B cell (primary cell): ENCODE measurements at regions not wholly inside any gene's neighbourhood (a gene's known extent, or its start where the extent isn't known, plus 50 kb on each side); places are given as distances from the start of the nearest gene placed in this dataset.

ENCODE experiments used
- ATAC-seq: fragments of 200-7000 bp; cut with Tn5 transposase; one replicate; pipeline ENCODE4 v1.10.0; 2021; ENCODE audit warnings: low read depth, mild to moderate bottlenecking, moderate number of reproducible peaks, moderate library complexity
- CTCF ChIA-PET: fragments of 350-600 bp; sonication (Branson Sonifier 250); formaldehyde crosslinking; loops from one replicate; lab custom pipeline; 2021; ENCODE audit warnings: antibody characterized with exemption, inconsistent platforms; lab: Charles Lee
- POLR2A ChIA-PET: fragments of 350-600 bp; sonication (Branson Sonifier 250); formaldehyde crosslinking; loops from one replicate; lab custom pipeline; 2021; ENCODE audit warnings: antibody characterized with exemption; lab: Charles Lee
- DNase-seq: peaks from one replicate; pipeline ENCODE4 v3.0.0; 2013
- H2AFZ ChIP-seq: 2 replicates; pipeline ENCODE4 v1.6.1; 2012; ENCODE audit warnings: mild to moderate bottlenecking, low read depth, low read length; ENCODE audit not compliant: insufficient read depth, poor library complexity, severe bottlenecking
- H3K27ac ChIP-seq, 2 donors: 1 replicate in 1 of 2; 2 replicates in 1 of 2; pipeline ENCODE4 v1.5.1; 2012 to 2013; ENCODE audit warnings: low read length in 2 of 2, mild to moderate bottlenecking in 2 of 2, moderate library complexity in 1 of 2
- H3K27me3 ChIP-seq, 4 experiments: fragments of 200-600 bp in 1 of 4; sonication (generic) in 1 of 4; replicated peaks in 1 of 4; 1 replicate in 2 of 4; 2 replicates in 2 of 4; pipeline versions ENCODE4 v1.6.1 to v1.7.0; 2013 to 2016; ENCODE audit warnings: low read length in 3 of 4, mild to moderate bottlenecking in 2 of 4, mixed read lengths in 1 of 4, moderate library complexity in 1 of 4; ENCODE audit not compliant: insufficient read depth in 4 of 4, control insufficient read depth in 3 of 4; ENCODE audit errors: control extremely low read depth in 1 of 4
- H3K36me3 ChIP-seq, 2 experiments: replicated peaks in 1 of 2; 1 replicate in 1 of 2; 2 replicates in 1 of 2; pipeline versions ENCODE4 v1.6.1 to v1.7.1; 2013; ENCODE audit warnings: low read length in 1 of 2; ENCODE audit not compliant: insufficient read depth in 2 of 2, control insufficient read depth in 1 of 2; ENCODE audit errors: control extremely low read depth in 1 of 2, extremely low read depth in 1 of 2
- H3K4me1 ChIP-seq, 2 donors: fragments of 200-600 bp in 1 of 2; sonication (generic) in 1 of 2; 1 replicate in 1 of 2; 2 replicates in 1 of 2; pipeline versions ENCODE4 v1.5.1 to v1.6.1; 2013 to 2017; ENCODE audit warnings: low read length in 2 of 2; ENCODE audit not compliant: control insufficient read depth in 2 of 2, insufficient read depth in 2 of 2
- H3K4me2 ChIP-seq: replicated peaks from 2 replicates; pipeline ENCODE3; 2012; ENCODE audit warnings: mild to moderate bottlenecking, low read depth, low read length; ENCODE audit not compliant: poor library complexity, severe bottlenecking
- H3K4me3 ChIP-seq, 5 experiments: fragments of 200-600 bp in 1 of 5; sonication (generic) in 1 of 5; 1 replicate in 3 of 5; 2 replicates in 2 of 5; pipeline versions ENCODE4 v1.5.1 to v1.7.0; 2011 to 2016; ENCODE audit warnings: low read length in 4 of 5, mild to moderate bottlenecking in 4 of 5, low read depth in 2 of 5, control low read depth in 1 of 5, moderate library complexity in 1 of 5; ENCODE audit not compliant: insufficient read depth in 1 of 5; ENCODE audit errors: control extremely low read depth in 1 of 5, extremely low read depth in 1 of 5
- H3K79me2 ChIP-seq: fragments of 200-600 bp; sonication (generic); one replicate; pipeline ENCODE4 v1.6.0; 2016; ENCODE audit warnings: low read length; ENCODE audit not compliant: control insufficient read depth, insufficient read depth
- H3K9ac ChIP-seq: fragments of 200-600 bp; sonication (generic); 2 replicates; pipeline ENCODE4 v1.6.1; 2017; ENCODE audit warnings: mild to moderate bottlenecking, low read length, moderate library complexity
- H3K9me3 ChIP-seq, 3 donors: one replicate each; pipeline versions ENCODE4 v1.6.1 to v1.7.1; 2013; ENCODE audit warnings: low read length in 2 of 3; ENCODE audit not compliant: control insufficient read depth in 2 of 3, insufficient read depth in 1 of 3; ENCODE audit errors: control extremely low read depth in 1 of 3
- H4K20me1 ChIP-seq: 2 replicates; pipeline ENCODE4 v1.6.0; 2012; ENCODE audit warnings: mild to moderate bottlenecking, low read length; ENCODE audit not compliant: insufficient read depth, control insufficient read depth, poor library complexity, severe bottlenecking
- H3K27ac Mint-ChIP-seq: one replicate; pipeline ENCODE4 v1.8.0; 2021; ENCODE audit warnings: mixed read lengths
- H3K27me3 Mint-ChIP-seq: one replicate; pipeline ENCODE4 v1.8.0; 2021; ENCODE audit warnings: mixed read lengths
- H3K4me1 Mint-ChIP-seq: one replicate; pipeline ENCODE4 v1.8.0; 2021; ENCODE audit warnings: mixed read lengths
- H3K4me3 Mint-ChIP-seq: one replicate; pipeline ENCODE4 v1.8.0; 2021; ENCODE audit warnings: mixed read lengths
- H3K9me3 Mint-ChIP-seq: one replicate; pipeline ENCODE4 v1.8.0; 2022; ENCODE audit warnings: mixed read lengths; ENCODE audit not compliant: insufficient read depth
- CTCF ChIP-seq: fragments of 200-600 bp; IDR thresholded peaks from one replicate; pipeline ENCODE4 v1.8.0; 2022; ENCODE audit warnings: antibody characterized with exemption, mild to moderate bottlenecking
- EZH2 ChIP-seq: IDR thresholded peaks from 2 replicates; pipeline ENCODE4 v1.6.1; 2012; ENCODE audit warnings: borderline replicate concordance, low read depth, mild to moderate bottlenecking, moderate library complexity, low read length; ENCODE audit not compliant: insufficient read depth, poor library complexity, severe bottlenecking
- whole genome bisulfite sequencing: methylation state at CpG from one replicate; pipeline ENCODE4 v1.1.5; 2013; ENCODE audit warnings: missing lambda C conversion rate; ENCODE audit not compliant: insufficient coverage; 5-methylcytosine and 5-hydroxymethylcytosine counted together
- intact Hi-C: fragments of 100-400 bp; cut with micrococcal nuclease; formaldehyde crosslinking; loops from one replicate; pipeline ENCODE4 v1.10.0; 2022

DNA sequence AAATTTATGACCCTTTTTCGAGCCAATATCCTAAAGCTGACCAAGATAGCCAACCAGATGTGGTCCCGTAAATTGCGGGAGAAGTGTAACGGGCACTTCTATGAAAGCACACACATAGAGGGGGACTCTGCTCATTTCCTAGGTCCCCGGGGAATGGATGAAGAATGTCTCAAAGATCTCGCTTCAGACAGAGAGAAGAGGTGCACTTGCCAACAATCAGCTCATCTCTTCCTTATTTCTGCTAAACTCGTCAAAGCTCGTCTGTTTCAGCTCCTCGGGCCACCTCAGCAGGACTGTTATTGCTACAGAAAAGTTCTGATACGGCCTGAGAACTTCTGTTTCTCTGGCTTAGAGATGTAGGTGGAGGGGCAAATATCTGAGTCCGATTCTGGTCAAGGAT, 71.8 kb downstream of the TM2D3 start:
- Histone ChIP-seq H3K79me2 (no peaks in the 10 kb centered on the region), H3K9me3 (peaks cover 2 to 15% (median 3%) of the 10 kb centered on the region in 3 donors), H3K4me3 (no peak overlapping the region), H3K27me3 (peaks cover 0 to 12% (median 2%) of the 10 kb centered on the region in 4 experiments), H3K27ac (no peak overlapping the region), H3K4me2 (no peak overlapping the region), H3K4me1 (no peaks in the 10 kb centered on the region), H4K20me1 (no peaks in the 10 kb centered on the region), H3K36me3 (no peaks in the 10 kb centered on the region), H3K9ac (no peak overlapping the region), H2AFZ (no peak overlapping the region)
- Mint-ChIP-seq H3K27ac (no peak overlapping the region), H3K4me1 (no peaks in the 10 kb centered on the region), H3K4me3 (no peak overlapping the region), H3K9me3 (peaks cover 5% of the 10 kb centered on the region), H3K27me3 (peaks cover 49% of the 10 kb centered on the region)
- TF ChIP-seq CTCF (no peak), EZH2 (no peak)
- DNase-seq: no peak
- intact Hi-C loops: no loop called here
- POLR2A ChIA-PET: no interaction called here
- CTCF ChIA-PET: no interaction called here
- 87% methylated on average over 4 of the region's 11 CpGs for WGBS
- ATAC-seq: no peak

GRCh38 chr15:101579631-101580163, 72.5 kb downstream of the TM2D3 start:
- ATAC-seq: no peak
- Histone ChIP-seq H3K4me3 (no peak overlapping the region), H3K9ac (no peak overlapping the region), H4K20me1 (no peaks in the 10 kb centered on the region), H2AFZ (no peak overlapping the region), H3K4me2 (no peak overlapping the region), H3K27ac (no peak overlapping the region), H3K4me1 (no peaks in the 10 kb centered on the region), H3K27me3 (peaks cover 0 to 12% (median 0%) of the 10 kb centered on the region in 4 experiments), H3K36me3 (no peaks in the 10 kb centered on the region), H3K9me3 (peaks cover 2 to 15% (median 3%) of the 10 kb centered on the region in 3 donors), H3K79me2 (no peaks in the 10 kb centered on the region)
- ChIA-PET CTCF (no interaction called here), POLR2A (no interaction called here)
- no peak overlapping the region for H3K4me3 Mint-ChIP-seq
- no peak for DNase-seq
- intact Hi-C loops: no loop called here
- no peak overlapping the region for H3K27ac Mint-ChIP-seq
- peaks cover 5% of the 10 kb centered on the region for H3K9me3 Mint-ChIP-seq
- H3K27me3 Mint-ChIP-seq: peaks cover 49% of the 10 kb centered on the region
- 87% methylated on average over 6 of the region's 8 CpGs for WGBS
- no peak for TF ChIP-seq EZH2
- TF ChIP-seq CTCF: no peak
- H3K4me1 Mint-ChIP-seq: no peaks in the 10 kb centered on the region
